PC-9 (cell line): ENCODE measurements at regions not wholly inside any gene's neighbourhood (a gene's known extent, or its start where the extent isn't known, plus 50 kb on each side); places are given as distances from the start of the nearest gene placed in this dataset.

ENCODE experiments used
- CTCF ChIP-seq: fragments of 200-600 bp; sonication (generic); conservative IDR thresholded peaks from 2 replicates; pipeline ENCODE4 v1.6.1; 2017; ENCODE audit warnings: mixed run types, antibody characterized with exemption, mild to moderate bottlenecking, moderate library complexity
- EZH2 ChIP-seq: fragments of 200-600 bp; sonication (generic); IDR thresholded peaks from 2 replicates; pipeline ENCODE4 v1.8.0; 2017; ENCODE audit warnings: antibody characterized with exemption, low read depth

- TF ChIP-seq CTCF = no peak
- TF ChIP-seq EZH2 = no peak
Measured at GRCh38 chr15:47639042-47639441, 78.3 kb upstream of the SEMA6D start.
